H1 (cell line): ENCODE measurements at regions not wholly inside any gene's neighbourhood (a gene's known extent, or its start where the extent isn't known, plus 50 kb on each side); places are given as distances from the start of the nearest gene placed in this dataset.

Experiments used
- CTCF ChIA-PET: fragments of 300-600 bp; sonication (Branson Sonifier 250); formaldehyde crosslinking; loops from one replicate; lab custom pipeline; 2021; ENCODE audit not compliant: partially characterized antibody; lab: Charles Lee
- POLR2A ChIA-PET: fragments of 300-600 bp; sonication (Branson Sonifier 250); formaldehyde crosslinking; loops from one replicate; lab custom pipeline; 2021; ENCODE audit warnings: inconsistent platforms; ENCODE audit not compliant: partially characterized antibody; lab: Charles Lee
- DNase-seq, 2 experiments: peaks; one replicate each; pipeline versions ENCODE4 v3.0.0 to v3.0.0-alpha.2; 2010 to 2022; ENCODE audit warnings: low spot score in 2 of 2, low read depth in 1 of 2, mixed read lengths in 1 of 2
- FAIRE-seq: peaks from 2 replicates; lab custom pipeline; 2011; peaks lifted over from hg19 to GRCh38; lab: Jason Lieb, UNC
- H2AFZ ChIP-seq: 2 replicates; pipeline ENCODE4 v1.8.1; 2012; ENCODE audit warnings: low read length, inconsistent platforms
- H2AK5ac ChIP-seq: 2 replicates; pipeline ENCODE4 v1.6.1; 2013; ENCODE audit warnings: low read depth, low read length
- H2BK120ac ChIP-seq: replicated peaks from 2 replicates; pipeline ENCODE3; 2013; ENCODE audit warnings: low read depth, low read length, inconsistent platforms
- H2BK12ac ChIP-seq: 2 replicates; pipeline ENCODE4 v1.6.1; 2013; ENCODE audit warnings: low read depth, low read length
- H2BK15ac ChIP-seq: 2 replicates; pipeline ENCODE4 v1.6.1; 2013; ENCODE audit warnings: low read length
- H2BK20ac ChIP-seq: 2 replicates; pipeline ENCODE4 v1.6.1; 2013; ENCODE audit warnings: low read length
- H2BK5ac ChIP-seq: 2 replicates; pipeline ENCODE4 v1.6.1; 2013; ENCODE audit warnings: low read depth, low read length
- H3K14ac ChIP-seq: 2 replicates; pipeline ENCODE4 v1.6.1; 2013; ENCODE audit warnings: inconsistent platforms; ENCODE audit not compliant: insufficient read length
- H3K18ac ChIP-seq: 2 replicates; pipeline ENCODE4 v1.6.1; 2013; ENCODE audit warnings: low read length; ENCODE audit errors: extremely low read depth
- H3K23ac ChIP-seq: 2 replicates; pipeline ENCODE4 v1.6.1; 2013; ENCODE audit warnings: inconsistent platforms; ENCODE audit not compliant: insufficient read length
- H3K23me2 ChIP-seq: 2 replicates; pipeline ENCODE4 v1.6.1; 2013; ENCODE audit warnings: low read depth, low read length
- H3K27ac ChIP-seq: 2 replicates; pipeline ENCODE4 v1.6.1; 2011; ENCODE audit warnings: low read depth, low read length, inconsistent platforms
- H3K27me3 ChIP-seq, 4 experiments: replicated peaks in 1 of 4; 1 replicate in 1 of 4; 2 replicates in 3 of 4; pipeline versions ENCODE4 v1.6.1 to v1.8.1; 2011 to 2013; ENCODE audit warnings: low read length in 3 of 4, mild to moderate bottlenecking in 3 of 4, inconsistent platforms in 2 of 4, mixed read lengths in 2 of 4, moderate library complexity in 1 of 4; ENCODE audit not compliant: control insufficient read depth in 3 of 4, insufficient read depth in 3 of 4; ENCODE audit errors: extremely low read depth in 1 of 4
- H3K36me3 ChIP-seq, 4 experiments: 2 replicates each; pipeline versions ENCODE4 v1.6.1 to v1.8.1; 2011 to 2013; ENCODE audit warnings: mild to moderate bottlenecking in 4 of 4, low read length in 3 of 4, moderate library complexity in 2 of 4, control low read depth in 1 of 4, inconsistent platforms in 1 of 4; ENCODE audit not compliant: insufficient read depth in 4 of 4, control insufficient read depth in 2 of 4
- H3K4ac ChIP-seq: replicated peaks from 2 replicates; pipeline ENCODE3; 2013; ENCODE audit warnings: low read length, low read depth, mixed read lengths, inconsistent platforms; ENCODE audit not compliant: insufficient read length
- H3K4me1 ChIP-seq, 4 experiments: replicated peaks in 1 of 4; 1 replicate in 1 of 4; 2 replicates in 3 of 4; pipeline versions ENCODE4 v1.6.1 to v1.8.1; 2011 to 2013; ENCODE audit warnings: low read length in 3 of 4, inconsistent platforms in 2 of 4, mixed read lengths in 1 of 4; ENCODE audit not compliant: insufficient read depth in 4 of 4, control insufficient read depth in 3 of 4
- H3K4me2 ChIP-seq, 2 experiments: 2 replicates each; pipeline versions ENCODE4 v1.6.1 to v1.8.1; 2011 to 2013; ENCODE audit warnings: low read depth in 2 of 2, low read length in 2 of 2, control low read depth in 1 of 2, inconsistent platforms in 1 of 2, mild to moderate bottlenecking in 1 of 2; ENCODE audit not compliant: insufficient read depth in 1 of 2
- H3K4me3 ChIP-seq, 4 experiments: fragments of 200-600, 300-600 bp in 1 of 4; sonication (generic), shearing (Covaris generic), sonication (Bioruptor Twin) in 1 of 4; 2 replicates each; pipeline versions ENCODE4 v1.5.1 to v1.8.1; 2011 to 2016; ENCODE audit warnings: low read length in 4 of 4, low read depth in 3 of 4, control low read depth in 2 of 4, inconsistent platforms in 2 of 4, mild to moderate bottlenecking in 2 of 4, mixed read lengths in 1 of 4, moderate library complexity in 1 of 4; ENCODE audit not compliant: insufficient read depth in 2 of 4; ENCODE audit errors: extremely low read depth in 1 of 4
- H3K56ac ChIP-seq: replicated peaks from 2 replicates; pipeline ENCODE3; 2013; ENCODE audit warnings: low read depth, mild to moderate bottlenecking, mixed read lengths, low read length, inconsistent platforms; ENCODE audit not compliant: insufficient read length
- H3K79me1 ChIP-seq: 2 replicates; pipeline ENCODE4 v1.6.1; 2013; ENCODE audit warnings: low read depth, low read length, control low read depth
- H3K79me2 ChIP-seq, 2 experiments: 2 replicates each; pipeline versions ENCODE4 v1.6.1 to v1.8.1; 2012 to 2013; ENCODE audit warnings: low read length in 2 of 2, mild to moderate bottlenecking in 2 of 2, inconsistent platforms in 1 of 2; ENCODE audit not compliant: insufficient read depth in 2 of 2, control insufficient read depth in 1 of 2
- H3K9ac ChIP-seq, 4 experiments: replicated peaks in 1 of 4; 1 replicate in 1 of 4; 2 replicates in 3 of 4; pipeline versions ENCODE4 v1.6.1 to v1.8.1; 2011 to 2013; ENCODE audit warnings: low read depth in 3 of 4, low read length in 3 of 4, control low read depth in 2 of 4, mild to moderate bottlenecking in 2 of 4, moderate library complexity in 2 of 4, inconsistent platforms in 1 of 4; ENCODE audit errors: extremely low read depth in 1 of 4
- H3K9me3 ChIP-seq, 2 experiments: 2 replicates each; pipeline versions ENCODE4 v1.6.1 to v1.8.1; 2012 to 2013; ENCODE audit warnings: mild to moderate bottlenecking in 2 of 2, moderate library complexity in 2 of 2, control low read depth in 1 of 2, inconsistent platforms in 1 of 2, low read depth in 1 of 2, low read length in 1 of 2, mixed read lengths in 1 of 2; ENCODE audit not compliant: insufficient read depth in 2 of 2
- H4K20me1 ChIP-seq, 2 experiments: replicated peaks in 1 of 2; 2 replicates each; pipeline versions ENCODE3 to v1.8.1; 2011 to 2013; ENCODE audit warnings: inconsistent platforms in 2 of 2, low read length in 2 of 2, mild to moderate bottlenecking in 1 of 2; ENCODE audit not compliant: insufficient read depth in 2 of 2, control insufficient read depth in 1 of 2
- H4K5ac ChIP-seq: 2 replicates; pipeline ENCODE4 v1.6.1; 2013; ENCODE audit warnings: low read length, low read depth, mixed read lengths, inconsistent platforms; ENCODE audit not compliant: insufficient read length
- H4K8ac ChIP-seq: 2 replicates; pipeline ENCODE4 v1.8.0; 2013; ENCODE audit warnings: mild to moderate bottlenecking, moderate library complexity, low read length, inconsistent platforms; ENCODE audit not compliant: insufficient read depth; ENCODE audit errors: extremely low read depth
- H4K91ac ChIP-seq: replicated peaks from 2 replicates; pipeline ENCODE3; 2013; ENCODE audit warnings: low read length, mixed read lengths, inconsistent platforms; ENCODE audit not compliant: insufficient read length
- BACH1 ChIP-seq: IDR thresholded peaks from 2 replicates; pipeline ENCODE4 v1.6.1; 2012; ENCODE audit warnings: low read length, improper control_type of control experiment
- FOSL1 ChIP-seq: IDR thresholded peaks from 2 replicates; pipeline ENCODE4 v1.6.1; 2011; ENCODE audit warnings: mild to moderate bottlenecking, low read depth, low read length, moderate library complexity; ENCODE audit not compliant: insufficient read depth
- JUN ChIP-seq: IDR thresholded peaks from 2 replicates; pipeline ENCODE4 v1.6.1; 2011; ENCODE audit warnings: low read depth, mild to moderate bottlenecking, improper control_type of control experiment, low read length
- JUND ChIP-seq: IDR thresholded peaks from 2 replicates; pipeline ENCODE4 v1.6.1; 2011; ENCODE audit warnings: mild to moderate bottlenecking, improper control_type of control experiment, low read length
- KDM5A ChIP-seq: fragments of 200-600 bp; IDR thresholded peaks from 2 replicates; pipeline ENCODE4 v1.7.1; 2012; ENCODE audit warnings: mild to moderate bottlenecking, low read length, inconsistent platforms, mixed read lengths
- MAFK ChIP-seq: IDR thresholded peaks from 2 replicates; pipeline ENCODE4 v1.6.1; 2012; ENCODE audit warnings: low read depth, mild to moderate bottlenecking, improper control_type of control experiment, low read length
- POLR2A ChIP-seq, 2 experiments: IDR thresholded peaks; 1 replicate in 1 of 2; 2 replicates in 1 of 2; pipeline ENCODE4 v1.6.1; 2011; ENCODE audit warnings: low read depth in 2 of 2, low read length in 2 of 2, mild to moderate bottlenecking in 2 of 2; ENCODE audit errors: control extremely low read depth in 1 of 2
- POU5F1 ChIP-seq: IDR thresholded peaks from 2 replicates; pipeline ENCODE4 v1.6.1; 2011; ENCODE audit warnings: low read depth, mild to moderate bottlenecking, low read length, moderate library complexity
- RNF2 ChIP-seq: fragments of 200-900, 300-1000 bp; sonication (generic); IDR thresholded peaks from 2 replicates; pipeline ENCODE4 v1.7.1; 2016; ENCODE audit warnings: borderline replicate concordance, low read depth, mild to moderate bottlenecking, antibody characterized with exemption, low read length; ENCODE audit not compliant: poor library complexity, severe bottlenecking; ENCODE audit errors: missing control alignments
- SRF ChIP-seq: IDR thresholded peaks from 2 replicates; pipeline ENCODE4 v1.6.1; 2011; ENCODE audit warnings: mild to moderate bottlenecking, low read depth, low read length, moderate library complexity
- TAF7 ChIP-seq: optimal IDR thresholded peaks from 2 replicates; pipeline ENCODE3; 2011; ENCODE audit warnings: low read depth, mild to moderate bottlenecking, inconsistent platforms, low read length, moderate library complexity, borderline replicate concordance
- WGBS, 2 experiments: shearing (Covaris generic) in 1 of 2; methylation state at CpG; one replicate each; pipeline versions ENCODE4 v1.1.6 to v1.1.7; 2013 to 2015; ENCODE audit warnings: low lambda C conversion rate in 2 of 2, mixed read lengths in 2 of 2, inconsistent platforms in 1 of 2, low coverage in 1 of 2, missing lambda C conversion rate in 1 of 2; ENCODE audit not compliant: insufficient replicate concordance in 2 of 2, insufficient coverage in 1 of 2, insufficient read length in 1 of 2; ENCODE audit errors: extremely low coverage in 1 of 2, missing lambda C conversion rate in 1 of 2; 5-methylcytosine and 5-hydroxymethylcytosine counted together
- TF ChIP-seq, protein P1 (sequence below): IDR thresholded peaks from 2 replicates; pipeline ENCODE4 v1.6.1; 2011; ENCODE audit warnings: low read length, improper control_type of control experiment

DNA sequence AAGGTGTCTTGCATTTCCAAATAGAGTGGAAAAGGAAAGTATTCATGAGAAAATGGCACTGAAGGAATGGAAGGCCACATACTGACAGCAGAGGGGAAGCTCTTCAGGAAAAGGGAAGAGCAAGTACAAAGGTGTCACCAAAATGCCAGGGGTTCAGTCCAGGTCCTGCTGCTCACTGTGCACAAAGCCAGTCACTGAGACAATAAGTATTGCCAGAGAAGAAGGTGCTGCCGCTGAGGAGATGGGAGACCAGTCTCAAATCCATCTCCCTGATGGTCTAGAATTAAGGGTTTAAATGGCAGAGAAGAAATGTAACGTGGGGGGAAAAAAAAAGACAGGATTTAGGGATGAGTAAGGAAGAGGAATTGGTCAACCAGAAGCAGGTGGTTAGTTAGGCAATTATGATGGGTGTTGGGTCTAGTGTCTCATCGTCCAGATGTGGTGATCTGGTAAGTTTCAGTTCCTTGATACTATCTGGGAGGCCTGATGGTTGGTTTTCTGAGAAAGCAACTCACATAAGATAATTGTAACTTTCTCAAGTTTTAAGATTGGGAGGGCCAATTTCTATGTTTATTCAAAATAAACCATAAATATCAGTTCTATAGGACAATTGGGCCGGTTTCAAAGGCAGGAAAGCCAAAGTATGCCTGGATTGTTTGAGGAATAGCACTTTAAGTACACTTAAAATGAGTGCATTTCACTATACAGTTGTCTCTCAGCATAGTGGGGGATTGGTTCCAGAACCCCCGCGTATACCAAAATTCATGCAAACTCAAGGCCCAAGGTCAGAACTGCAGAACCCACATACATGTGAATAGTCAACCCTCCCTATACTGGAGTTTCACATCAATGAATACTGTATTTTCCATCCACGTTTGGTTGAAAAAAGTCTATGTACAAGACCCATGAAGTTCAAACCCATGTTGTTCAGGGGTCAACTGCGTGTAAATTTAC is 109.1 kb upstream of the DNAJC10 start:
- no peak overlapping the region for H4K8ac ChIP-seq
- FAIRE-seq: no peak
- H3K79me1 ChIP-seq: no peaks in the 10 kb centered on the region
- H3K56ac ChIP-seq: no peak overlapping the region
- H3K27me3 ChIP-seq: no peaks in the 10 kb centered on the region
- no peak overlapping the region for H3K9ac ChIP-seq
- no peaks in the 10 kb centered on the region for H3K79me2 ChIP-seq
- H3K4me2 ChIP-seq: no peak overlapping the region
- DNase-seq: no peak
- H2BK120ac ChIP-seq: no peak overlapping the region
- no peaks in the 10 kb centered on the region for H3K4me1 ChIP-seq
- H3K4ac ChIP-seq: no peak overlapping the region
- H3K18ac ChIP-seq: no peak overlapping the region
- peaks cover 0 to 4% of the 10 kb centered on the region in 2 experiments; a peak in 1 of 4 replicates for H3K9me3 ChIP-seq
- no peak overlapping the region for H2BK20ac ChIP-seq
- H2BK12ac ChIP-seq: no peak overlapping the region
- no peaks in the 10 kb centered on the region for H4K20me1 ChIP-seq
- H4K91ac ChIP-seq: no peak overlapping the region
- CTCF ChIA-PET: interaction anchor here (0.8 to 2.2 kb wide), 4 partner anchors 27 to 45 kb away, joined by 3 to 6 read pairs (median 4); no protein-coding TSS in a partner anchor
- POLR2A ChIA-PET: no interaction called here
- no peak overlapping the region for H2AK5ac ChIP-seq
- no peak overlapping the region for H4K5ac ChIP-seq
- H2AFZ ChIP-seq: no peak overlapping the region
- H3K14ac ChIP-seq: no peak overlapping the region
- no peak overlapping the region for H3K4me3 ChIP-seq
- H2BK15ac ChIP-seq: no peak overlapping the region
- no peak overlapping the region for H3K23ac ChIP-seq
- no peak overlapping the region for H2BK5ac ChIP-seq
- no peaks in the 10 kb centered on the region for H3K23me2 ChIP-seq
- WGBS, 2 experiments: 87 to 100% methylated on average over 1 to 8 of the region's 8 CpGs
- no peak overlapping the region for H3K27ac ChIP-seq
- H3K36me3 ChIP-seq: no peaks in the 10 kb centered on the region
- no peak for TF ChIP-seq BACH1
- TF ChIP-seq TAF7: no peak
- no peak for TF ChIP-seq POU5F1
- TF ChIP-seq JUND: no peak
- TF ChIP-seq, protein P1, sequence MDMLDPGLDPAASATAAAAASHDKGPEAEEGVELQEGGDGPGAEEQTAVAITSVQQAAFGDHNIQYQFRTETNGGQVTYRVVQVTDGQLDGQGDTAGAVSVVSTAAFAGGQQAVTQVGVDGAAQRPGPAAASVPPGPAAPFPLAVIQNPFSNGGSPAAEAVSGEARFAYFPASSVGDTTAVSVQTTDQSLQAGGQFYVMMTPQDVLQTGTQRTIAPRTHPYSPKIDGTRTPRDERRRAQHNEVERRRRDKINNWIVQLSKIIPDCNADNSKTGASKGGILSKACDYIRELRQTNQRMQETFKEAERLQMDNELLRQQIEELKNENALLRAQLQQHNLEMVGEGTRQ: no peak
- TF ChIP-seq FOSL1: no peak
- TF ChIP-seq KDM5A: no peak
- no peak for TF ChIP-seq POLR2A (IDR thresholded peaks at IDR 0.05; ENCODE audit: control extremely low read depth in 1 of 2, low read depth in 2 of 2, low read length in 2 of 2)
- no peak for TF ChIP-seq JUN
- no peak for TF ChIP-seq MAFK
- TF ChIP-seq SRF: no peak
- TF ChIP-seq RNF2: no peak
